ENCODE measurements at regions not wholly inside any gene's neighbourhood (a gene's known extent, or its start where the extent isn't known, plus 50 kb on each side); places are given as distances from the start of the nearest gene placed in this dataset.

DNA sequence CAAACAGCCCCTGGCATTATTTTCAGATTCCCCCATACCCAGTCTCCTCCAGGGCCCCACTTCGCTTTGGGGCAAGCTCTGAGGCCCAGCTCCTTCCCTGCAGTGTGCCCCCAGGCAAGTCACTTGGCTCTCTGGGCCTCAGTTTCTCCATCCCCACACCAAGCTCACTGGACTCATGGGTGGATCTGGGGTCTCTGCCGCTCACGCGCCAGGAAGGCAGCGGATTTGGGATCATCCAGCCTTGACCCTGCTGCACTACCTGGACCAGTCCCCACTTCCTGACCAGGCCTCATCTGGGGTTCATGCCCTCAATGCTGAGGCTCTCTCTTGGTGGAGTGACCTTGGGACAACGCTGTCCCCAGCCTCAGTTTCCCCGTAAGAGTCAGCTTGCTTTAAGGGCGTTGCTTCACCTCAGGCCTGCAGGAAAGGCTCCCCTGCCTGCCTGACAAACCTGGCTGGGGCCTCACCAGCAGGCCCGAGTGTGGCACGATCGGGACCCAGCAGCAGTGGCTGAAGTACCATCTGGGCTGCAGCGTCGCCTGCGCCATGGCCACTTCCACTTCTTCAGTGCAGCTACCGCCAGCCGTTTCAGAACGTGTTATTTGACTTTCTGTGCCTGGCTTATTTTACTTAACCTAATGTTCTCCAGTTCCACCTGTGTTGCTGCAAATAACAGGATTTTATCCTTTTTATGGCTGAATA lies 519.6 kb upstream of the SEMA6A start:
- TF ChIP-seq, protein P1, sequence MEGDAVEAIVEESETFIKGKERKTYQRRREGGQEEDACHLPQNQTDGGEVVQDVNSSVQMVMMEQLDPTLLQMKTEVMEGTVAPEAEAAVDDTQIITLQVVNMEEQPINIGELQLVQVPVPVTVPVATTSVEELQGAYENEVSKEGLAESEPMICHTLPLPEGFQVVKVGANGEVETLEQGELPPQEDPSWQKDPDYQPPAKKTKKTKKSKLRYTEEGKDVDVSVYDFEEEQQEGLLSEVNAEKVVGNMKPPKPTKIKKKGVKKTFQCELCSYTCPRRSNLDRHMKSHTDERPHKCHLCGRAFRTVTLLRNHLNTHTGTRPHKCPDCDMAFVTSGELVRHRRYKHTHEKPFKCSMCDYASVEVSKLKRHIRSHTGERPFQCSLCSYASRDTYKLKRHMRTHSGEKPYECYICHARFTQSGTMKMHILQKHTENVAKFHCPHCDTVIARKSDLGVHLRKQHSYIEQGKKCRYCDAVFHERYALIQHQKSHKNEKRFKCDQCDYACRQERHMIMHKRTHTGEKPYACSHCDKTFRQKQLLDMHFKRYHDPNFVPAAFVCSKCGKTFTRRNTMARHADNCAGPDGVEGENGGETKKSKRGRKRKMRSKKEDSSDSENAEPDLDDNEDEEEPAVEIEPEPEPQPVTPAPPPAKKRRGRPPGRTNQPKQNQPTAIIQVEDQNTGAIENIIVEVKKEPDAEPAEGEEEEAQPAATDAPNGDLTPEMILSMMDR (IDR thresholded peaks at IDR 0.05): no peak
- no peak for TF ChIP-seq POLR2A (IDR thresholded peaks at IDR 0.05)
